T-helper 2 cell treated with Interferon-gamma antibody and Interleukin-4, amounts not matched to agents 100 ng/mL and 5 ng/mL, for 36 hours (primary cell): ENCODE measurements at regions not wholly inside any gene's neighbourhood (a gene's known extent, or its start where the extent isn't known, plus 50 kb on each side); places are given as distances from the start of the nearest gene placed in this dataset.

ENCODE experiments used
- intact Hi-C: fragments of 100-400 bp; cut with micrococcal nuclease; formaldehyde crosslinking; loops from one replicate; pipeline ENCODE4 v1.15.1; 2023

DNA sequence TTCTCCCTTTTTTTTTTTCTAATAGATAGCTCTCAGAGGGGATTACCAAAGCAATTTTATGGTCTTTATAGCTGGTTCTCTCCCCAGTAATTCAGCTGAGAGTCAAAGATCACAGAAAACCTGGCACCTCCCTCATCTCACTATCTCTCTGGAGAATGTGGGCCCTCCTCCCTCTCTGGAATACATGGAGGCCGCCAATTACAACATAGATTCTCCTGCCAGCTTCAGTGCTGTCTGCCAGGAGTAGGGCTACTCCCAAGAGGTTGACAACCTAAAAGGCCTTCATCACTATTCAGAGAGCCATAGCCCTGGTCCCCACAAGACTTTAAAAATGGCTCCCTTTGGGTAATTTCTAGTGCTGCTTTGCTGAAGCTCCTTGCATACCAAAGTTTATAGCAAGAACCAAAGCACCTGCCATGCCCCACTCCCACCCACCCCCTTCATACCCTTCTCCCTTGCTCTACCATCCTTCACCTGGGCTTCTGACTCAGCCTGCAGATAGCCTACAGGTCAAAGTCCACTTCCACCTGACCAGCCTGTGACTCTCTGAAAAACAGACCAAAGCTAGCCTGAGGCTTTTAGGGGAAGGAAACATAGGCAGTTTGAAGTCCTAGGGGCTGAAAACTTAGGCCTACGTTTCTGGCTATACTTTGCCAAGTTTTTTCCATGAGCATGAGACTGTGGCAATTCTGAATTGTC, 472.3 kb downstream of the TNS1 start:
- intact Hi-C loops, result no loop called here

DNA sequence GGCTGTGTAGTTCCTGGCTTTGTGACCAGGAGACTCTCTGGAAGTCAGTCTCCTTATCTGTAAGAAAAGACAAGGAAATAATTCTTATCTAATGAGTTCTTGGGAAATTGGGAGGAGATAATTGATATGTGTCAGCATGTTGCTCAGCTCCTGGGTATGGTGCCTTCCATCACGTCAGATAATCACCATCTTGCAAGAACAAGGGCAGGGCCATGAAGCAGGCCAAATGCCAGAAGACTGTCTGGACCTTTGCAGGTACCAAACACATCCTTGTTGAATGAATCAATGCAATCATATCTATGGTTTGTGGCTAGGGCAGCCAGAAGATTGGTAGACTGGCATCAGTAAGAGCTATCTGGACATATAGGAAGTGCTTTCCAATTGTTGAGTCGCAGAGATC, 473.5 kb downstream of the TNS1 start:
- intact Hi-C loops, result no loop called here

DNA sequence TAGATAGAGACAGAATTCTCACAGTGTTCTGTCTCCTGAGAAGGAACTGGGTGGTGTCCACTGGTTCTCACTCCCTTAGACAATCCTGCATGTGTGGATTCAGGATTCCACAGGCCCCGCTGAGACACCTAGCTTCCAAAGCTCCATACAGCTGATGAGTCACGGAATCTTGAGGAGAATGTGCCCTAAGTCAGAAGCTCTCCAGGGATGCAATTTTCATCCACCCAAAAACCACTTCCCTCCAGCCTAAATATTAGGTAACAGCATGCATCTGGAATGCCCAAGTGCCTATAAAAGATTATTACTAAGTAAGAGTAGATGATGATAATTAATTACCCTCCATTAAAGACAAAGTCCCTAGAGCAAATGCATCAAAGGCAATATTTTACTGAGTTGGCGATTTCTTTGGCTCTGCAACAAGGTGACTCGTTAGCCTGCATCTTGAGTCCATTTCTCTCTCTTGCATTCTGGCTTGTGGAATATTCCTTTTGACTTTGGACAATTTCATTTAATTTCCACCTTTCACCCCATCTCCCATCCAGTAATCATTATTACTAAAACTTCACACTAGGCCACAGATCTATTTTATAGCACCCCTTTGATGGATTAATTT, 475.1 kb downstream of the TNS1 start:
- intact Hi-C loops, result no loop called here

DNA sequence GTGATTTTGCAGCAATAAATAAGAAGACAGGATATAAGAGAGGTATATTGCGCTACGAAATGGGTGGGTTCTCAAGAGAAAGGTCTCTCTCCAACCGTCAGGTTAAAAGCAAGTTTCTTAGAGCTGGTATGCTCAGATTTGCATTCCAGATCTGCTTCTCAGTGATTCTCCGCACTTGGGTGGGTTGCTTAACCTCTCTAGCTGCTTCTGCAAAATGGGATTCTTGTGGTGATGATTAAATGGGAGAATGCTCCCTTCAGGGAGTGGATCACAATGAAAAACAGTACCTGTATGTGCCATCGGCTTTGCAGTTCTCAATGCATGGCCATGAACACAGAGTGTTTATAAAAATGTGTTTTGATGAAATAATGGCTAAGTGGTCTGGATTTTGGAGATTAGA, 477.7 kb downstream of the TNS1 start:
- intact Hi-C loops, result no loop called here

DNA sequence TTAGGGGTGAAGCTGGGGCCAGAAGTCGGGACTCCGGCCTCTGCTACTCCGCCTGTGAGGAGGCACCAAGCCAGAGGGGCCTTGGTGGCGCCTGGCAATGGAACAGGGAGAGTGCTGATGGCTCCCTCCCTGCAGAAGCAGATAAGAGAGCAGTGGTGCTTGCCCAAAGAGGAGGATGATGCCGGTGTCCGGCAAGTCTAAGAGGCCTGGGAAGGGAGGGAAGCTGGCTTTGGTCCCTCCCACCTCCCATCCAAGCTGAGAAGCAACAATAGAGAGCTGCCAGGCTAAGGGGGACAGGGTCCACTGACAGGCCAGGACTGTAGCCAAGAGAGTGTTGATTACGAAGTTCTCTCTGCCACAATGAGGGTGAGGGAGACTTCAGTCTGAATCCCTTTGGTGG, 479.5 kb downstream of the TNS1 start:
- intact Hi-C loops, result no loop called here

DNA sequence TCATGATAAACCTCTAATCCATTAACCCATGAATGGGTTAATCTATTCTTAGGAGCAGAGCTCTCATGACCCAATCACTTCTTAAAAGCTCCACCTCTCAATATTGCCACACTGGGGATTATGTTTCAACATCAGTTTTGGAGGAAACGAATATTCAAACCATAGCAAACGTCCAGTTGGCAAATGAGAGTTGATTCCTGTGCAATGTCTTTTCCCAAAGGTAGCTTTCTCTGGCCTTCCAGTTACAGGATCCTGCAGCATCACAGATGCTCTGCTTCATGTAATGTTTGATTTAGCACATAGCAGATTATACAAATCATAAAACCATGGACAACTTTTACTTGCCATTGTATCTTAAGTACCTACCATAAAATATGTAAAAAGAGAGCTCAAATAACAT, 481.0 kb downstream of the TNS1 start:
- intact Hi-C loops, result no loop called here

DNA sequence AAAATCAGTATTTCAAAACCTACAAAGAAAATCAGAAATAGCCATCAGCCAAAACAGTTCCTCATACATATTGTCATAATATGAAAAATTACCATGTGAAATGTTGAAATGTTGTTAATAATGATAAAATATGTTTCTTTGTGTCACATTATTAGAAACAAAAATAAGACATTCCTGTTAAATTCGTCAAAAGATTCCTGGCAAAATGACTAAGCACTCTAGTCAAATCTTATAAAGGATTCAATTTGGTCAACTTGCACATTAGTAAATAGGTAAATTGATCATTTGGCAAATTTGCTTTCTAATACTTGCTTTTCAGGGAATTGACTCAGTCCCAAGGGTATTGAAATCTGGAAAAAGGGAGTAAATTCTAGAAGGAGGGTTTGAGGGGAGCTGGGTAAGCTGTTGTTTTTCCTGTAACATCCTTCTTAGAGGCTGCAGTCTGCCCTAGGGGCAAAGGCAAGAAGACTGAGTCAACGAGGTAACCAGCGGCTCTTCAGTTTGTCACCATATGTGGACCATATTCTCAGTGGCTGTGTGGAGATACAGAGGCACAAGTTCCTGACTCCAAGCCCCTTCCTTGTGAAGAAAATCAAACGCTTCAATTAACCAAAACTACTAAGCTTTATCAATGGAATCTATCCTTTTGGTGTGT, 482.3 kb downstream of the TNS1 start:
- intact Hi-C loops, result no loop called here

DNA sequence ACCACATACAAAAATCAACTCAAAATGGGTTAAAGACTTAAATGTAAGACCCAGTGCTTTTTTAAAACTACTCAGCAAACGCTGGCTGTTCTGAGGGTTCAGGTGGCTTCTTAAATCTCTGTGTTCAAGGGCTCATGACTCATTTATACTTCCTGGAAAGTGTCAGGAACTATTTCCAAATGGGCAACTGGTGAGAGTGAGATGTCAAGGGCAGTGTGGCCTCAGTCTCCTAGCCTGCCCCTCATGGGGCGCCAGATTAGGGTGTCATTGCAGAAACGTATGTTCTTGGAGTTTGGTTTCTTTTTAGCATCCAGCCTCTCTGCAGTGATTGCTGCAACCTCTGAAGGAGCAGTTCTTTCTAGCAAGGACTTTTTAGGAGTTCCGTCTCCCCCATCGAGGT, 485.4 kb downstream of the TNS1 start:
- intact Hi-C loops, result no loop called here

DNA sequence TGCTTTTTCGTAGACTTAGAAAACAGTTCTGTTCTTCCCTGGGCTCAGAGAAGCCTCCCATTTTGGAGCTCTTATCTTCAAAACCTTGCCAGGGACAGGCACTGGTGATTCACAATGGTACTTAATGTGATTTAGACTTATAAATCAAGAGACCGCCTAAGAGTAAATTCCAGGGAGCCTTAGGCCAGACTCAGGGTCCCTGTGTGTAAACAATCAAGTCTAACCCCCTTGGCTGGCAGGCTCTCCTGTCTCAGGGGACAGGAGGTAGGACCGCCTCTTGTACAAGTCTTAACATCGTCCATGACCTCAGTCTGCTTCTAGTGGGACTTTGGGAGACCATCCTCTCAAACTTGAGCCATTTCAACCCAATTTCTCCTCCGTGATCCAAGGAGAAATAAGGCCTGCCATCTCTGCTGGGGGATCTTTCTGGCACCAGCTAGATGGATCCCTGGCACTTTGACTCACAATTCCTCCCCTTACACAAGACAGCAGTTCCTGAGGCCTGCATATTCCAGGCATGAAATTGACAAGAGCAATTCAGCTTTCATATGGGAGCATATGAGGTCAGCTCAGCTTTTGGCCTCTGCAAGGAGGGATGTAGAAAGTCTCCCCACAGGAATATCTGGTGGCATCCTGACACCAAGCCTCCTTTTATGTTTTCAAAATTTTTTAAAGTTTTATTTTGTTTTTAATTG, 487.0 kb downstream of the TNS1 start:
- intact Hi-C loops, result no loop called here

DNA sequence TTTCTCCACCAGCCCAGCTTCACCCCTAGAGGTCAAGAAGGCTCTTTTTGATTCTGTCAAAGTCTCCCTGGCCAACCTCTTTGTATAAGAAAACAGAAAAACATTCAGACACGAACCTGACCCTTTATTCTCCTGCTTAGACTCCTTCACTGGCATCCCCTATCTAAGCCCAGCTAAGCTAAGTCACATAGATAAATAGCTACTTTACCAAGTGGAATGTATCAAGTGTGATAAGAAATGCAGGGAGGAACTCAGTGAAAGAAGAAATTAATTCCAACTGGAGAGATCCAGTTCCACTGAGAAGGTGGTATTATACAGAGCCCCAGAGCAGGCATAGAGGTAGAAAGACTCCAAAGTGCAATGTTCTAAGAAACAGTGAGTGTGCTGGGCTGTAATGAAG, 489.5 kb downstream of the TNS1 start:
- intact Hi-C loops, result loop anchor here (5.0 kb wide), 2 partner anchors 199 to 816 kb away; partner anchors contain the start of gene IGFBP5

DNA sequence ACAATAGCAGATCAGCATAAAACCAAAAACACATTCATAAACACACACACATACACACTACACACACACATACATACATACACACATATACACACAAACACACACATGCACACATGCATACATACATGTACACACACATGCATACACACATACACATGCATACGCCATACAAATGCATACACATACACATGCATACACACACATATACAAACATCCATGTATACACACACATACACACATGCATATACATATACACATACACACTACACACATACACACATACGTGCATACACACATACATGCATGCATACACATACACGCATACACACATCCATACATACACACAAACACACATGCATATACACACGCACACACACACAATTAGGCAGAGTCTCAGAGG, 490.1 kb downstream of the TNS1 start:
- intact Hi-C loops, result loop anchor here (5.0 kb wide), 2 partner anchors 200 to 815 kb away; partner anchors contain the start of gene IGFBP5

DNA sequence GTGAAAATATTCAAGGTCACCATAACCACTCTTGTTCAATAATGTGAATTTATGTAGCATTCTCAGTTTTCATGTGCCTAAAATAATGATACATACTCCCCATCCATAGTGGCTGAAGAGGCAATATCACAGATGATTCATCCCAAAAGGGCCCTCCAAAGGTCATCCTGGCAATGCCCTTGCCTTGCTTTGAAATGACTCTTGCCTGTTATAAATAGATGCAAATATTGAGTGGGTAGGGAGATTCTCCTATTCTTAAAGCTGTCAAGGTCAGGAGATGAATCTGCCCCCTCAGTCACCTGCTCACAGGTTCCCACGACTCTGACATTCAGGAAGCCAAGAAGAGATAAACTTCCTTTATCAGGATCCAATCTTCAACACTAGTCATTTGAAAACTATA, 490.5 kb downstream of the TNS1 start:
- intact Hi-C loops, result loop anchor here (5.0 kb wide), 2 partner anchors 200 to 815 kb away; partner anchors contain the start of gene IGFBP5

DNA sequence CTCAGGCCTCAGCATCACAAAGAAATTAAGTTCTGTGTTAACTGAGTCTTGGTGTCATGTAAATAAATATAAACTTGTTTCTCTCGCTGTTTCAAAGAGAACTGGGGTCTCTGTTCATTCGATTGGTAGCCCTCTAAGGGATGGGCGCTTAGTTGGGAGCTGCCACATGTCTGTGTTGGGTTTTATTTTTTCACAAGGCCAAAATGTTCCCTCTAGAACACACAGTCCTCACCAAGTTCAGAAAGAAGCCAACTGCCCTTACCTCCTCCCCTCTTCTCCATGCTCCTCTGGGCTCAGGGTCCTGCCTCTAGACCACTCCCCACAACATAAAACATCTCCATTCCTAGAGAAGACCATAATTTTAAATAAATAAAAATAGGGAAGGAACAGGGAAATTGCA, 490.9 kb downstream of the TNS1 start:
- intact Hi-C loops, result loop anchor here (5.0 kb wide), 2 partner anchors 200 to 815 kb away; partner anchors contain the start of gene IGFBP5

DNA sequence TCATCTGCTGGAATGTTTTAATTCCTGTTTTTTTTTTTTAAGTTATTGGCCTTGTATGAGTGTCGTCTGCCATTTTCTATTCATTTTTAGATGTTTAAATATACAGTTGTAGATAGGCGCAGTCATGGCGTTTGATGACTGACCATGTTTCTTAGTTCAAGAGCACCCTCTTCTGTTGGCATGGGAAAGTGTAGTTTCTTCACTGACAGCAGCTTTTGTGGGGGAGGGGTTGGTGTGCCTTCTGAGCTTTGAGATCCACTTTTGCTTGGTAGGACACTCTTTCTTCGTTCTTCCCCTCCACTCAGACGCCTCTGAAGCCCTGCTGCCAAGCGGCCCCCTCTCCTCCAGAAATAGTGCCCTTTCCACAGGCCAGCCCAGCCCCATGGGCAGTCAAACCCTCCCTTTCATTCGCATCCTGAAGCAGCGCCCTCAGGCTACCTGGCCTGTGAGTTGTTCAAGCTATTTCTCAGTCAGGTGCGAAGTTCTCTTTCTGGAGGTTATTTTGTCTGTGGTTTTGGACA, 492.0 kb downstream of the TNS1 start:
- intact Hi-C loops, result loop anchor here (1.0 to 5.0 kb wide), 3 partner anchors 201 to 814 kb away; partner anchors contain the start of gene IGFBP5

DNA sequence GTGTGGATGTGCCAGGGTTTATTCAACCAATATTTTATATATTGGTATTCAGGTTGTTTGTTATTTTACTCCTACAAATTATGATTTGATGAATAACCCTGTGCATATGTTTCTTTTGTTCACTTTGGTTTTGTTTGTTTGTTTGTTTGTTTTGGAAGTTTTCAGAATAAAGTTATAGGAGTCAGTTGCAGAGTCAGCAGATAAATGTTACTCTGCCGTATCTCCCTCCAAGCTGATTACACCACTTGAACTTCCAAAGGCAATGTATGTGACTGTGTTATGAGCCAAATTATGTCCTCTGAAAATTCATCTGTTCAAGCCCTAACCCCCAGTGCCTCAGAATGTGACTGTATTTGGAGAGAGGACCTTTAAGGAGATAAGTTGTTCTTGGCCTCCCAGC, 497.5 kb downstream of the TNS1 start:
- intact Hi-C loops, result no loop called here

DNA sequence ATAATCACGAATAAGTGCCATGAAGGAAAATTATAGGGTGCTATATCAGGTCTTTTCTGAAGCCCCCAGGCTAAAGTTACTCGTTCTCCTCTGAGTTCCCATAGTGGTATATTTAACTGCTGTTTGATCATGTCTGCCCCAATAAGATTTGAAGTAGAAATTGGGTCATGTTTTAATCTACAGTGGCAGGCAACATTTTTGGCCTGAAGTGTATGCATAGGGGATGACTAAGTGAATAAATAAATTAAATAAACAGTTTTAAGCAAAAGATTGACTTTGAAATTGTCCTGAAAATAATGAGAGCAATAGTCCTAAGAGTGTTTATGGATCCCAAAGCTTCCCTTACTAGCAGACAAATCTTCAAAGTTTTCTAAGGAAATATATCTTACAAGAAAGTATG, 500.9 kb downstream of the TNS1 start:
- intact Hi-C loops, result no loop called here

DNA sequence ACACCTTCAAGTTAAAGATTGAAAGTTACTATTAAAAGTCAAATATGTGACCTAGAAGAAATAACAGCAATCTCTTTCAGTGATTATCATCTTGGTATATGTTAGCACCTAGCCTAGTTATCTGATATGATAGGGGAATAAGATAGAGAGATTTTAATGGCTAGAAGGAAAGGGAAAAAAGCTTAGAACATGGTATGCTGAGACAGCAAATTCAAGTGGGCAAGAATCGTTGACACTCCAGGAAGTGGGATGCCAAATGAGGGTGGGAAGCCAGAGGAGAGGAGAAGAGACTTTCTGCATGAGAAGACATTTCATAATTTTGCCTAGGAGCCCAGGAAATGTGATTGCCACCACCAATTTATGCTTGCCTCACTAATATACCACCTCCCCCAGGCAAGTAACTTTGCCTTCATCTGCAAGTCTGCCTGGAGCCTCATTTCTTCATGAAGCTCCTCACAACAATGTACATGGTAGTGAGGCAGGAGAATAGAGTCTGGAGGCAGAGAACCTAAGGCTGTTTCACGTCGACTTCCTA, 504.9 kb downstream of the TNS1 start:
- intact Hi-C loops, result no loop called here

DNA sequence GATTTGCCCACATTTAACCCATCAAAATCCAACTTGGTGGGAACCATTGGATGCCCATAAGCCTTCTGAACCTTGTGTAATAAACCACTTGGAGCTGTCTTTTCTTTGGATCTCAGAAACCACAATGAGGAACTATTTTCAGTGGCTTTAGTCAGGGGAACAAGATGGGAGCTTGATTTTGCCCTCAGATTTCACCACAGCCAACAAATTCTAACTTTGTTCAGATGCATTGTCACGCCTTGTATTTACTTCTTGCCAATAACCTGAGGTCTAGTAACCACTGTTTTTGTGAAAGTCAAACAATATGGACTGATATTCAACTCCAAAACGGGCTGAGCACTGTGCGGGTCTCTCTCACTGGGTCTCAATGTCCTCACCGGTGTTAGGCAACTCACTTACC, 508.2 kb downstream of the TNS1 start:
- intact Hi-C loops, result no loop called here

DNA sequence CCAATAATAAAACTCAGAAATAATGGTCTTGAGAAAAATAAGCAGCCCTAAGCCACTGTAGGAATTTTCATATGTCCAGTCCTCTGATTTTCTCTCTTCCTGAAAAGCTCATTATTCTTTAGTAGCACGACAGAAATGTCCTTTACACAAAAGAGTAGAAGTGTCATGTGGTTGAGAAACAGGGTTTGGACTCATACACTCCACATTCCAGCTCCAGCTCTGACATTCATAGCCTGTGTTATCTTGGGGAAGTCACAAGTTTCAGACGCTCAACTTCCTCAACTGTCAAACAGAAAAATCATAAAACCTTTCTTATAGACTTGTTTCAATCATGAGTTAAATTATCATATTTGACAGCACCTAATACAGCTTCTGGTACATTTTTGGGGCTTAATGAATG, 511.5 kb downstream of the TNS1 start:
- intact Hi-C loops, result no loop called here

DNA sequence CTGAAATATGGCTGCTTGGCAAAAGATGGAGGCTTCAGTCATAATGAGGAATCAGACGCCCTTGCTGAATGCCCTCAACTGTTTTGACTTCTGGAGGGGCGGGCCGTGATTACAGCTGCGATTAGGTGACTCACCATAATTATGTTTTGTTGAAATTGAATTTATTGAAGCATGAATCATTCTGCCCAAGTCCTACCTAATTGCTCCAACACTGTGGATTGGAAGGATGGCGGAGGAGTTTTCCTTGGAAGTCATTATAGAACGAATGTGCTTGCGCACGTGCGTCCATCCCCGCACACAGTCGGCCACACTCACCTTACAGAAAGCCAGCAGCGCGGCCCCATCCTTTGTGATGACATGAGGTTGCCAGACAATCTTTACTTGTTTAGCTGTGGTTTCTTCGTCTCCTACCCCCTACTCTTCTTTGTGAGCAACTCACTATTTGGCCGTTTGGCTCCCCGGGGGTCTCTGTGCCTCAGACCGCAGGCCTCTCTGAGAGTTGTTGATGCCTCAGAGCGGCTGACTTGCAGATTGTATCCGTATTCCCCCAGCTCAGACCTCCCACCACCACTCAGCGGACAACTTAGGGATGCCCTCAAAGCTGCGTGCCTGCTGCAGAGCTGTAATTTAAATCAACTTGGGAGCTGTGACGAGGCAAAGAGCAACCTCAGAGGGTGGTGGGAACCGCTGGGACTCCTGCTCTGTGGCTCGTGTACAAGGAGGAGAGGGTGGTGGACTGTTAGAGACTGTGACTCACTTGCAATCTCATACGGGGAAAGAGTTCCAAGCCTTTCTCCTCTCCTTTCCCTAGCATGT, 513.4 kb downstream of the TNS1 start:
- intact Hi-C loops, result no loop called here

DNA sequence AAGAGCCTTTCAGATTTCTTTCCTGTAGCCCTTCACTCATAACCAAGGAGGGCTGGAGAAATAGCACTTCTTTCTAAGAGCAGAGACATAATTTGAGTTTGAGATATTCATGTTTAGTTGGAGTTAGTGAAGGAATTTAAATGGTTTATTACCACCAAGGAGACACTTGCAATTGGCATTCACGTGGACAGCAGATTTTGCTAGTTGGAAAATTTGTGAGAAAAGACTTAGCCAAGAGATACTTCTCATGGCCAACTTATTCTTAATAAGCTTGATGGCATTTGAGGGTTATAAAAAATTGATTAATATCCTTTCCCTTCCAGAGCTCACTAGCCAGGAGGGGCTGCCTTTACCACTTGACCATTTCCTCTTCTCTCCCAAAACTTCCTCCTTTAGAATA, 518.7 kb downstream of the TNS1 start:
- intact Hi-C loops, result no loop called here
